ENCODE measurements at regions not wholly inside any gene's neighbourhood (a gene's known extent, or its start where the extent isn't known, plus 50 kb on each side); places are given as distances from the start of the nearest gene placed in this dataset.

DNA sequence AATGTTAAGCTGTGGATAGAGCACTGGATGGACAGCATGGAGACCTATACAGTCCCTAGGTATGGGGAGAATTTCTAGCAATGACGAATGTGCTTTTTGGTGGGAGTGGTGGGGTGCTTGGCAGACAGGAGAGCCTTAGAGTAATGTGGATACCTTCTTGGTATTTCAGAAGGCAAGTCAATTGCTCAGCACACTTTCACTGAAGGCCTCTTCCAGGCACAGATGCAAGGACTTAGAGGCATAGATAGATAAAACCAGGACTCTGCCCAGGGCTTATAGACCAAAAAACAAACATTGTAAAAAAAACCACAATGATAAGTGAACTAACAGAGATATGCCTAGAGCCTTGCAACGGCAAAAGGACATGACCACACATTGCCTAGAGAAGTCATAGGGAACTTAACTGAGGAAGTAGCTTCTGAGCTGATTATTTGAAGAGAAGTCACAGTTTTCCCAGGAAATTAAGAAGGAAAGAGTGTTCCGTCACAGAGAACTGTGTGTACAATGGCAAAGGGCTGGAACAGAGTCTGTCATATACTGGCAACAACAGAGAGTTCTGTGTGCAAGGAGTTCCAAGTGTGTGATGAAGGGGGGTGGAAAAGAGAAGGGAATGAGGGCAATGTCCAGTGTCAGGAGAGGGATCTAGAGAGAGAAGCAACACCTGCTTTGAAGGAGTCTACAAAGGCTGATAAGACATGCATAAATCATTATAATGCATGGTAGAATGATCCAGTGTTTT is 65.9 kb upstream of the PICALM start:
- Mint-ChIP-seq H3K27ac (ENCODE audit: unreplicated experiment) (no peak overlapping the region), H3K4me3 (ENCODE audit: unreplicated experiment) (no peak overlapping the region)
- TF ChIP-seq, protein P1, sequence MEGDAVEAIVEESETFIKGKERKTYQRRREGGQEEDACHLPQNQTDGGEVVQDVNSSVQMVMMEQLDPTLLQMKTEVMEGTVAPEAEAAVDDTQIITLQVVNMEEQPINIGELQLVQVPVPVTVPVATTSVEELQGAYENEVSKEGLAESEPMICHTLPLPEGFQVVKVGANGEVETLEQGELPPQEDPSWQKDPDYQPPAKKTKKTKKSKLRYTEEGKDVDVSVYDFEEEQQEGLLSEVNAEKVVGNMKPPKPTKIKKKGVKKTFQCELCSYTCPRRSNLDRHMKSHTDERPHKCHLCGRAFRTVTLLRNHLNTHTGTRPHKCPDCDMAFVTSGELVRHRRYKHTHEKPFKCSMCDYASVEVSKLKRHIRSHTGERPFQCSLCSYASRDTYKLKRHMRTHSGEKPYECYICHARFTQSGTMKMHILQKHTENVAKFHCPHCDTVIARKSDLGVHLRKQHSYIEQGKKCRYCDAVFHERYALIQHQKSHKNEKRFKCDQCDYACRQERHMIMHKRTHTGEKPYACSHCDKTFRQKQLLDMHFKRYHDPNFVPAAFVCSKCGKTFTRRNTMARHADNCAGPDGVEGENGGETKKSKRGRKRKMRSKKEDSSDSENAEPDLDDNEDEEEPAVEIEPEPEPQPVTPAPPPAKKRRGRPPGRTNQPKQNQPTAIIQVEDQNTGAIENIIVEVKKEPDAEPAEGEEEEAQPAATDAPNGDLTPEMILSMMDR (IDR thresholded peaks at IDR 0.05), result no peak

DNA sequence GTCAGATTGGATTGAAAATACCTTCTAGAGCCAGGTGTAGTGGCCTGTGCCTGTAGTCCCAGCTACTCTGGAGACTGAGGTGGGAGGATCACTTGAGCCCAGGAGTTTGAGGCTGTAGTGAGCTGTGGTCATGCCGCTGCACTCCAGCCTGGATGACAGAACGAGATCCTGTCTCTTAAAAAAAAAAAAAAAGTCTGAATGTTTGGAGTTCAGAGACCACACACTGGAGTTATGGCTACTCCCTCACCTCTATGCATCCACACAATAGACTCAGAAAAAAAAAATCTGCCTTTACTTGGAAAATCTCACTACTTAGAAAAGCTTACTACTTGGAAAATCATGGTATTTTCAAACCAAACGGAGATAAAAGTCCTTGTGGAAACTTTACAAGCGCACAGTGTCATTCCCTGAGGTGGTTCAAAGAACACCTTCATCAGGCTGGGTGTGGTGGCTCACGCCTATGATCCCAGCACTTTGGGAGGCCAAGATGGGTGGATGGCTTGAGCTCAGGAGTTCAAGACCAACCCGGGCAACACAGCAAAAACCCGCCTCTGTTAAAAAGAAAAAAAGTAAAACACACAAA is 63.9 kb upstream of the PICALM start:
- no peaks in the 10 kb centered on the region for H3K9me3 Mint-ChIP-seq (ENCODE audit: unreplicated experiment)
- no peaks in the 10 kb centered on the region for H3K27me3 Mint-ChIP-seq (ENCODE audit: unreplicated experiment)
- DNase-seq (ENCODE audit: extremely low spot score, unreplicated experiment), result no peak
- peaks cover 13% of the 10 kb centered on the region for H3K4me1 Mint-ChIP-seq (ENCODE audit: unreplicated experiment)
- H3K27ac Mint-ChIP-seq (ENCODE audit: unreplicated experiment), result no peak overlapping the region
- no peak overlapping the region for H3K4me3 Mint-ChIP-seq (ENCODE audit: unreplicated experiment)
- TF ChIP-seq, protein P1 (IDR thresholded peaks at IDR 0.05), result no peak
- H3K36me3 Mint-ChIP-seq (ENCODE audit: unreplicated experiment), result no peaks in the 10 kb centered on the region

More for the DNA sequence above, 65.9 kb upstream of the PICALM start:
- Mint-ChIP-seq H3K9me3 (ENCODE audit: unreplicated experiment) (no peaks in the 10 kb centered on the region), H3K4me1 (ENCODE audit: unreplicated experiment) (peaks cover 21% of the 10 kb centered on the region), H3K27me3 (ENCODE audit: unreplicated experiment) (no peaks in the 10 kb centered on the region), H3K36me3 (ENCODE audit: unreplicated experiment) (no peaks in the 10 kb centered on the region)
- no peak for DNase-seq (ENCODE audit: extremely low spot score, unreplicated experiment)

DNA sequence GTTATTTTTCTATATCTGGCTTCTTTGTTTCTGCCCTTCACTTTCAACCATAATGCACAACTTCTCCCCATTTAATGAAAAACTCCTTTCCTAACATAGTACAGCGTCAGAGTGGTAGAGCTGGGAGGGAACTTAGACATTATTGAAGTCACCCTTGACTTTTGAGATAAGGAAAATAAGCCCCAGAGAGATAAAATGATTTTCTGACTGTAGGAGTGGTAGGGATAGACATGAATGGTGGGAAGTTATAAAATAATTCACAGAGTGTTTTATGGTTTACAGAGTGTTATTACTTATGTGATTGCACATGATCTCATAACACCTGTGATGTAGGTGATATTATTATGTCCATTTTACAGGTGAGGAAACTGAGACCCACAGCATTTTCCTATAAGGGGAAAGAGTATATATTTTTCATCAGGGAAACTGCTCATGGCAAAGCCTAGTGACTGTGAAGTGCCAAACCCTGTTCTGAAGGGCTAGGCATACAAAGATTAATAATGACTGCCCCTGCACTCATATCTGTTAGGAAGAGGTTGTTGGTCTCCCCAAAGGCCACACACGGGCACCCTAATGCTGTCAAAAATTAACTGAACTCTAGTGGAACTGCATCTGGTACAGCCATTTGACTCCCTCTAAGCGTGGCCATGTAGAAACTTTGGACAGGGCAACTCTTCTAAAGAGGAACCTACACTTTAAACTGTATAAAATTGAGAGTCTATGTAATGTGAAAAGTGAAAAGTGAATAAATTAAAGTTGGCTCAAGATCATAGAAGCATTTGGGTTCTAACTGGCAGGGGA is 61.1 kb upstream of the PICALM start:
- H3K4me1 Mint-ChIP-seq (ENCODE audit: unreplicated experiment), result peaks cover 33% of the 10 kb centered on the region
- no peaks in the 10 kb centered on the region for H3K9me3 Mint-ChIP-seq (ENCODE audit: unreplicated experiment)
- no peaks in the 10 kb centered on the region for H3K36me3 Mint-ChIP-seq (ENCODE audit: unreplicated experiment)
- no peak overlapping the region for H3K27ac Mint-ChIP-seq (ENCODE audit: unreplicated experiment)
- TF ChIP-seq, protein P1 (IDR thresholded peaks at IDR 0.05), result no peak
- no peaks in the 10 kb centered on the region for H3K27me3 Mint-ChIP-seq (ENCODE audit: unreplicated experiment)
- no peak overlapping the region for H3K4me3 Mint-ChIP-seq (ENCODE audit: unreplicated experiment)
- DNase-seq (ENCODE audit: extremely low spot score, unreplicated experiment), result no peak

DNA sequence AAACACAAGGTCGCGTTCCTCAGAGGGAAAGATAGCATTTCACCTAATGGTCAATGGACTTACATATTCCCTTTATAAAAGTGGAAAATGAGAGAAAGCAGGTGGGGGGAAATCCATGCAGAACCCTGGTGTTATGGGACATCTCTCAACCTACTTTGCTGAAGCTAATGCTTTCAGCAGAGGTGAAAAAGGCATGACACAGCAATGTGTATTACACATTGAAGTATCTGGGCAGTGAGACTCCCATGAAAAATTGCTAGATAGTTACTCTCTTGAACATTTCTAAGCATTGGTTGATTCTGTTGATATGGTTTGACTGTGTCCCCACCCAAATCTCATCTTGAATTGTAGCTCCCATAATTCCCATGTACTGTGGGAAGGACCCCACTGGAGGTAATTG is 60.0 kb upstream of the PICALM start:
- H3K4me3 Mint-ChIP-seq (ENCODE audit: unreplicated experiment), result no peak overlapping the region
- TF ChIP-seq, protein P1 (IDR thresholded peaks at IDR 0.05), result no peak
- H3K4me1 Mint-ChIP-seq (ENCODE audit: unreplicated experiment), result peaks cover 41% of the 10 kb centered on the region
- DNase-seq (ENCODE audit: extremely low spot score, unreplicated experiment), result no peak
- no peaks in the 10 kb centered on the region for H3K27me3 Mint-ChIP-seq (ENCODE audit: unreplicated experiment)
- peaks cover 3% of the 10 kb centered on the region for H3K9me3 Mint-ChIP-seq (ENCODE audit: unreplicated experiment)
- H3K27ac Mint-ChIP-seq (ENCODE audit: unreplicated experiment), result no peak overlapping the region
- no peaks in the 10 kb centered on the region for H3K36me3 Mint-ChIP-seq (ENCODE audit: unreplicated experiment)

DNA sequence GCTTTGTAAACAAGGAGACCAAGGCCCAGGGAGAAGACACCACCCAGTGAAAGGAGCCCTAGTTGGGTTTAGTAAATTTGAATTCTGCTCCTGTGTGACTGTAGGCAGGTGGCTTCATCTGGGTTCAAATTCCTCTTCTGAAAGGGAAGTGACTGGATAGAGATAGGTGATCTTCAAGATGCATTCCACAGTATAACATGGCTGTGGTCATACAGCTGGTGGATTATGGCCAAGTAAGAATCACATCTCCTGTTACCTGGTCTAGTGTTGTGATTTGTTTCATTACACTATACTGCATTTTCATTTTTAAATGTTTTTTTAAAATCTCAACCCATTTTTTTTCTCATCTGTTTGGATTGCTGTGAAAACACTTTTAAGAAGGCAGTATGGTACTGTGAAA is 58.0 kb upstream of the PICALM start:
- Mint-ChIP-seq H3K4me1 (ENCODE audit: unreplicated experiment) (peaks cover 49% of the 10 kb centered on the region), H3K27me3 (ENCODE audit: unreplicated experiment) (no peaks in the 10 kb centered on the region), H3K4me3 (ENCODE audit: unreplicated experiment) (no peak overlapping the region), H3K36me3 (ENCODE audit: unreplicated experiment) (no peaks in the 10 kb centered on the region), H3K27ac (ENCODE audit: unreplicated experiment) (peak overlapping the region; percentile 25), H3K9me3 (ENCODE audit: unreplicated experiment) (peaks cover 3% of the 10 kb centered on the region)
- no peak for DNase-seq (ENCODE audit: extremely low spot score, unreplicated experiment)
- TF ChIP-seq, protein P1 (IDR thresholded peaks at IDR 0.05), result no peak

Data from osteocyte (in vitro differentiated cells).